GM12874 (cell line): ENCODE measurements at regions not wholly inside any gene's neighbourhood (a gene's known extent, or its start where the extent isn't known, plus 50 kb on each side); places are given as distances from the start of the nearest gene placed in this dataset.

ENCODE experiments used
- TF ChIP-seq, protein P1 (sequence below): IDR thresholded peaks from 2 replicates; pipeline ENCODE4 v1.5.1; 2011; ENCODE audit warnings: low read depth, mild to moderate bottlenecking, control low read depth, low read length, moderate library complexity; ENCODE audit not compliant: insufficient read depth

DNA sequence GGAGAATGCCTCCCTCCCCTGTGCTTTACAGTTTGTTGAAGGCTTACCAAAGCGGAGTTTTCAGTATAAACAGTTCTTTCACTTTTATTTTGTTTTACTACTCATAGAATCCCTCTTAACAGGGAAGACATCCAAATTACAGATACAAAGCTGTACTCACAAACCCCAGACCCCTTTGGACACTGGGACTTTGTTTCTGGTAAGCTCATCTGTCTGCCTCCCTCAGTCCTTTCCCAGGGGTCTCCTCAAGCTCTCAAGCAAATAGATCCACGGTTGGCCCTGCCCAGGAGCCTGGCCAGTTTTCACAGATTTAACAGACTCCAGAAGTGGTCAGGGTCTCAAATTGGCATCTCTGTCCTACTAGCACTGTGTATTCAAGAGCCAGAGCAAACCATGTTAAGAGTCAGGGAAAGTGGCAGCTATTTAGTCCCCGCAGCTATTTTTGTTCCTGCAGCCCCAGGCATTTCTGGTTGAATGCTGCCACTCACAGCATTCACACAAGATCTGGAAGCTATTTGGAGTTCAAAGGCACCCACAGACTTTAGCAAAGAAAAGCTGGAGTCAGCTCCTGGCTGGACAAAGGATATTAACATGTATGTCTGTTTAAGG lies 54.2 kb downstream of the TMEM100 start:
- TF ChIP-seq, protein P1, sequence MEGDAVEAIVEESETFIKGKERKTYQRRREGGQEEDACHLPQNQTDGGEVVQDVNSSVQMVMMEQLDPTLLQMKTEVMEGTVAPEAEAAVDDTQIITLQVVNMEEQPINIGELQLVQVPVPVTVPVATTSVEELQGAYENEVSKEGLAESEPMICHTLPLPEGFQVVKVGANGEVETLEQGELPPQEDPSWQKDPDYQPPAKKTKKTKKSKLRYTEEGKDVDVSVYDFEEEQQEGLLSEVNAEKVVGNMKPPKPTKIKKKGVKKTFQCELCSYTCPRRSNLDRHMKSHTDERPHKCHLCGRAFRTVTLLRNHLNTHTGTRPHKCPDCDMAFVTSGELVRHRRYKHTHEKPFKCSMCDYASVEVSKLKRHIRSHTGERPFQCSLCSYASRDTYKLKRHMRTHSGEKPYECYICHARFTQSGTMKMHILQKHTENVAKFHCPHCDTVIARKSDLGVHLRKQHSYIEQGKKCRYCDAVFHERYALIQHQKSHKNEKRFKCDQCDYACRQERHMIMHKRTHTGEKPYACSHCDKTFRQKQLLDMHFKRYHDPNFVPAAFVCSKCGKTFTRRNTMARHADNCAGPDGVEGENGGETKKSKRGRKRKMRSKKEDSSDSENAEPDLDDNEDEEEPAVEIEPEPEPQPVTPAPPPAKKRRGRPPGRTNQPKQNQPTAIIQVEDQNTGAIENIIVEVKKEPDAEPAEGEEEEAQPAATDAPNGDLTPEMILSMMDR = no peak

DNA sequence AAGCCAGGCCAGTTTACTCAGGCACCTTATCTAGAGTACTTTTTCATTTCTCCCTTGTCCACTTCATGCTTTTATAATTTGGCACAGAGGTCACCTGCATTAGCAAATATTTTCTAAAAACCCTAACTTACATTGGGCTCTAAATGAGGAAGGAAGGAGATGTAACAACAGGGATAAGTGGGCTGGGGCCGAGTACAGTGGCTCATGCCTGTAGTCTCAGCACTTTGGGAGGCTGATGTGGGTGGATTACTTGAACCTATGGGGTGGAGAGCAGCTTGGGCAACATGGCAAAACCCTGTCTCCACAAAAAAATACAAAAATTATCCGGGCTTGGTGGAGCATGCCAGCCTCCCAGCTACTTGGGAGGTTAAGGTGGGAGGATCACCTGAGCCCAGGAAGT lies 55.9 kb downstream of the TMEM100 start:
- TF ChIP-seq, protein P1 = no peak

DNA sequence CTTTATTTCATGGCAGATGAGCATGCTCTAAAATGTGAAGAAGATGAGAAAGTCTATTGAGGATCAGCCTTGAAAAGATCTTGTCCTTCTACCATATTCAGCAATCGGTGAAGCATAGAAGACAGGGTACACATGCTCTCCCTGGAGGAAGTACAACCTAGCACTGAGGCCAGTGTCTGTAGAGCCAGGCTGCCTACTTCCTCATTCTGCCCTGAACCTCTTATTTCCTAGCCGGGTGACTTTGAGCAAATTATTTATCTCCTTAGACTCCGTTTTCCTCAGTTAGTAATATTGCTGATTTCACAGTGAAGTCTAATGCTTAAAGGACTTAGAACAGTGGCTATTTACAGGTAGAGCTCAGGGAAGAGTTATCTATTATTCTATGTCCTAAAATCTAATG lies 58.4 kb downstream of the TMEM100 start:
- TF ChIP-seq, protein P1 = no peak

DNA sequence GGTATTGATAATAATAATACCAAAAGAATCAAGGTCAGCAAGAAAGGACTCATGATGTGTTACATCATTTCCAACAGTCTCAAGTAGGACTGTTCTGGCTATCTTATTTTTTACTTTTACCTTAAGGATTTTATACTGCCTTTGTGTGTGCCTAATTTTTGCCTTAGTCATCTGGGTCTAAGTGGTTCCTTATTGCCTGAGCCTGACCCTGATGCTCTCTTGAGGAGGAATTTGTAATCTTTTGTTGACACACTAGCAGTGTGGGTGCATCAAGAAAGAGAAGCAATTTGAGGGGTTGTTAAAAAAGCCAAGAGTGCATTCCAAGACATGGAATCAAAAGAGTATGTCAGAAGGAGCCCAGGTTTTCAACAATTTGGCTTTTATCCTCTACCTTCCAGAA lies 59.3 kb downstream of the TMEM100 start:
- TF ChIP-seq, protein P1 = no peak

DNA sequence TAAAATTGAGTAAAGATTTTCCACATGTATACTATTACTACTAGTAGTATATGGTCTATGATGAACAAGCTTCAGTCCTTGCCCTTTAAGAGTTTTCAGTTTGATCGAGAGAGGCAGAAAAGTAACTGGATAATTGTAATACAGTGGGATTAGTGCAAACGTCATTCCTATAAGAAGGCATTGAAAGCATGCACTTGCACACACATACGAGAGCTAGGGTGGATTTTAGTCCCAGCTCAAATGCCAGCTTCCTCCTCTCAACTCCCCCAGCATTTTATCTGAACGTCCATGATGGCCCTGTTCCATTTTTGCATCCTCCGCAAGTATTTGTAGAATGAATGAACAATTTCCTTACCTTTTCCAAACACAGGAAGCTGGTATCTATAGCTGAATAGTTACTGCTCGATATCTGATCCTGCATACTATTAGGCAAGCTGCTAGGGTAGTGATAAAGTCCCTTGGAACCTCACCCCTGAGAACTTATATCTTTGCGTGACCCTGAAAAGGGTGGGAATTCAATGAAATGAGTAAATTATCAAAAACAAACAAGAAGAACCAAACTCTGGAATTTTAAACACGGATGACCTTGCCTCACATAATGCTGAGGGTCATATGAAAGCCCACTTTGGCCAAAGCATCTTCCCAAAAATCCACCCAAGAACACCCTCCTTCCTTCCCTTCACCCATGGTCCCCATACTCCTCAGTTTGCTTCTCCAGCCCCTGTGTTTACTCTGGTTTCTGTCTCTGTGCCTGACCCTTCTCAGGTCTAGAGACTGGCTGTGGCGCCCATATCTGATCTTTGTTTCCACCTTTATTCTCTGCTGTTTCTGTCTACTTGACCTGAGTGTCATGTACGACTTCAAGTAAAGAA lies 60.5 kb downstream of the TMEM100 start:
- TF ChIP-seq, protein P1 = no peak

DNA sequence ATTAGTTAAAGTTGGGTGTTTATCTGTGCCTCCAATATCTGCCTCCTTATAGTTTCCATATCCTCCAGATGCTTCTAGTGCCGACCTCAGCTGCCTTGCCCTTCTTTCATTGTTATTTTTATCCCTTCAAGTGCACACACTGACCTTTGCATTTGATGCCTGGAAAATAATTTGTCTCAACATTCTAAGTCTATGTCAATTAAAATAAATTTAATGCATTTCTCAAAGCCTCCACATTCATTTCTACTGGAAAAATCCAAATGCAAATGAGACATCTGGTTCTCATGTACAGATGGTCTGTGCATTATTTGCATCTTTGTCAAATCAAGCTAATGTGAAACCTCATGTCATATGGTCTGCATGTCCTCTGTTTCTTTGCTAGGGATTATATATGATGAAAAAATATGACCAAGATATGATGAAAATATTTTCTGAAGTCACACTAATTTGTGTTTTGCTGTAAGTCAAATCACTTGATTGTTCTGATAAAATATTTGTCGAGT lies 61.4 kb downstream of the TMEM100 start:
- TF ChIP-seq, protein P1 = no peak

DNA sequence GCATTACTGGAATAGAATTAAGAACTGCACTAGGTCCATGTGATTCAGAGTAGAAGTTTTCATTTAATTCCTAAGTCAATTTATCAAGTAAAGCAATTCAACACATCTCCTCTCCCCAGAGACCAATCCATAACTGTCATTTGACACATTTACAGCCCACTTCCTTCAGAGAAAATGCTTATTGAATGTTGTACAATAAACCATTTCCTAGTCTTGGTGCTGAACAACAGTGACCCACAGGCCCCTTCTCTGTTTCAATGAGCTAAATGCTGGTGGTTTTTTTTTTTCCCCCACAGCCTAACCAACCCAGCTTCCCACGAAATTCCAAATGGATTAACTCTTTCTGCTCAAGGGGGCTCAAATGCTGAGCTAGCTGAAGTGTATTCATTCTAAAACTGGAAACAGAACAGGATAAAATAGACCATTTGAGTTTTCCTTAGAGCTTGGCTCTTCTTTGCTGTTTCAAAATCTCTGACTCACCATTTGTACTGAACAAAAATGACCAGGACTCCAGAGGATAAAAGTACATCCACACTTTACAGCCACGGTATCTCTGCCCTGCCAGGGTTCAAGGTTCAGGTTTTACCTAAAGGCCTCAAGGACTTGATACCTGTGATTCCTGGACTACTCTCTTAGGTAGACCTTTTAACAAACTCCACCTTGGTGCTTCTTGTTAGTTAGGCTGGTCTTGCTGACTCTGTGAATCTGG lies 62.3 kb downstream of the TMEM100 start:
- TF ChIP-seq, protein P1 = no peak
